SK-N-MC (cell line): ENCODE measurements at regions not wholly inside any gene's neighbourhood (a gene's known extent, or its start where the extent isn't known, plus 50 kb on each side); places are given as distances from the start of the nearest gene placed in this dataset.

Experiments used
- EZH2 ChIP-seq: fragments of 200-600 bp; sonication (generic); IDR thresholded peaks from one replicate; pipeline ENCODE4 v1.6.1; 2017; ENCODE audit warnings: antibody characterized with exemption
- FOXP2 ChIP-seq: optimal IDR thresholded peaks from 2 replicates; pipeline ENCODE3; 2011; ENCODE audit warnings: mild to moderate bottlenecking, moderate library complexity; ENCODE audit not compliant: insufficient read depth; ENCODE audit errors: extremely low read length, control extremely low read depth
- POLR2AphosphoS5 ChIP-seq: IDR thresholded peaks from 2 replicates; pipeline ENCODE4 v1.6.1; 2012; ENCODE audit warnings: mild to moderate bottlenecking, low read depth, low read length, borderline replicate concordance

GRCh38 chr6:95740157-95740556 is 162.8 kb downstream of the MANEA start:
- TF ChIP-seq EZH2 (no peak), POLR2AphosphoS5 (no peak), FOXP2 (no peak)
